HG03457 (cell line): ENCODE measurements at regions not wholly inside any gene's neighbourhood (a gene's known extent, or its start where the extent isn't known, plus 50 kb on each side); places are given as distances from the start of the nearest gene placed in this dataset.

Source experiments
- ATAC-seq: cut with Tn5 transposase; IDR thresholded peaks from one replicate; pipeline ENCODE4 v1.9.1; 2021; ENCODE audit warnings: moderate number of reproducible peaks; ENCODE audit not compliant: unreplicated experiment

GRCh38 chr9:16153741-16154140, 600.9 kb downstream of the CCDC171 start:
- ATAC-seq, result no peak

- no peak for ATAC-seq
Measured at GRCh38 chr9:16154521-16155078, 601.8 kb downstream of the CCDC171 start.

- no peak for ATAC-seq
Measured at GRCh38 chr9:16155878-16156277, 603.0 kb downstream of the CCDC171 start.

GRCh38 chr9:16157216-16157615, 604.4 kb downstream of the CCDC171 start:
- no peak for ATAC-seq

GRCh38 chr9:16157651-16158050, 604.8 kb downstream of the CCDC171 start:
- ATAC-seq, result no peak

GRCh38 chr9:16158093-16158492, 605.2 kb downstream of the CCDC171 start:
- no peak for ATAC-seq

- no peak for ATAC-seq
Measured at GRCh38 chr9:16161483-16161882, 608.6 kb downstream of the CCDC171 start.

GRCh38 chr9:16170119-16170518, 617.3 kb downstream of the CCDC171 start:
- ATAC-seq, result no peak

- ATAC-seq, result no peak
Measured at GRCh38 chr9:16171911-16172310, 619.1 kb downstream of the CCDC171 start.

GRCh38 chr9:16172796-16173195, 620.0 kb downstream of the CCDC171 start:
- ATAC-seq, result no peak

GRCh38 chr9:16174915-16175314, 622.1 kb downstream of the CCDC171 start:
- ATAC-seq, result no peak

GRCh38 chr9:16175461-16175860, 622.6 kb downstream of the CCDC171 start:
- ATAC-seq, result no peak

GRCh38 chr9:16178294-16178693, 625.5 kb downstream of the CCDC171 start:
- no peak for ATAC-seq

- ATAC-seq, result no peak
Measured at GRCh38 chr9:16179566-16179965, 626.7 kb downstream of the CCDC171 start.

- no peak for ATAC-seq
Measured at GRCh38 chr9:16180091-16180490, 627.2 kb downstream of the CCDC171 start.

GRCh38 chr9:16180546-16180945, 627.7 kb downstream of the CCDC171 start:
- ATAC-seq, result no peak

GRCh38 chr9:16181539-16181938, 628.7 kb downstream of the CCDC171 start:
- ATAC-seq, result no peak

GRCh38 chr9:16182784-16183183, 629.9 kb downstream of the CCDC171 start:
- ATAC-seq, result no peak

- no peak for ATAC-seq
Measured at GRCh38 chr9:16184964-16185646, 632.3 kb downstream of the CCDC171 start.

- ATAC-seq, result no peak
Measured at GRCh38 chr9:16191191-16191590, 638.3 kb downstream of the CCDC171 start.

- ATAC-seq, result no peak
Measured at GRCh38 chr9:16191691-16192402, 639.0 kb downstream of the CCDC171 start.

GRCh38 chr9:16192403-16193017, 639.7 kb downstream of the CCDC171 start:
- no peak for ATAC-seq
